Left cardiac atrium (tissue), 4 donors: ENCODE measurements at regions not wholly inside any gene's neighbourhood (a gene's known extent, or its start where the extent isn't known, plus 50 kb on each side); places are given as distances from the start of the nearest gene placed in this dataset.
A peak's percentile ranks its signal among the peaks of the same experiment; 100 is the strongest.
"Not testable (repeated sequence)": the region's sequence is repeated elsewhere in the genome, so short reads cannot be mapped to it uniquely, and the experiment has no call there.

Experiments used
- ATAC-seq, 2 donors: fragments of 200-7000 bp; cut with Tn5 transposase; one replicate each; pipeline ENCODE4 v1.9.1; 2020; ENCODE audit warnings: mild to moderate bottlenecking in 2 of 2, moderate library complexity in 2 of 2
- DNase-seq: peaks from one replicate; pipeline ENCODE4 v3.0.0-alpha.2; 2020
- intact Hi-C, 2 donors: fragments of 100-400 bp; cut with DNase I; formaldehyde crosslinking; loops; one replicate each; pipeline versions ENCODE4 v1.14.1 to v1.15.1; 2022 to 2023
- donor health status: DM: no; HTN: yes; CAD: no.
- donor health status: DM: no; HTN: yes; CAD: no; lungs with severe emphysema.
- donor health status: DM: yes; HTN: yes; CAD: no.
- donor health status: Dilated cardiomyopathy.

- no peak for DNase-seq
- intact Hi-C loops = no loop called here
- ATAC-seq = peak in 1 of 2 donors; percentile 38
Measured at GRCh38 chr2:166381-166780, 97.5 kb downstream of the SH3YL1 start.

- intact Hi-C loops = no loop called here
- DNase-seq (no peak), ATAC-seq (no peak)
Measured at GRCh38 chr2:165530-165929, 98.3 kb downstream of the SH3YL1 start.

- no peak for ATAC-seq
- intact Hi-C loops = no loop called here
- DNase-seq = no peak
Measured at GRCh38 chr2:162473-163382, 101.1 kb downstream of the SH3YL1 start.

- ATAC-seq = no peak
- no peak for DNase-seq
- intact Hi-C loops = no loop called here
Measured at GRCh38 chr2:161729-162128, 102.1 kb downstream of the SH3YL1 start.

GRCh38 chr2:151553-152334, 105.4 kb upstream of the FAM110C start:
- ATAC-seq (no peak), DNase-seq (no peak)
- intact Hi-C loops = no loop called here

- intact Hi-C loops = no loop called here
- no peak for DNase-seq
- ATAC-seq = no peak
Measured at GRCh38 chr2:145407-145806, 99.1 kb upstream of the FAM110C start.

- intact Hi-C loops = no loop called here
- DNase-seq (no peak), ATAC-seq (no peak)
Measured at GRCh38 chr2:141611-142010, 95.3 kb upstream of the FAM110C start.

GRCh38 chr2:136666-137065, 90.4 kb upstream of the FAM110C start:
- ATAC-seq (no peak), DNase-seq (no peak)
- intact Hi-C loops = no loop called here

GRCh38 chr2:133675-134593, 87.6 kb upstream of the FAM110C start:
- DNase-seq (no peak), ATAC-seq (peak in 1 of 2 donors; percentile 75)
- intact Hi-C loops = no loop called here

GRCh38 chr2:126769-127168, 80.5 kb upstream of the FAM110C start:
- ATAC-seq, intact Hi-C loops, DNase-seq: not testable (repeated sequence)

- DNase-seq (no peak), ATAC-seq (peak in 1 of 2 donors; percentile 89)
- intact Hi-C loops = no loop called here
Measured at GRCh38 chr2:124241-124880, 78.1 kb upstream of the FAM110C start.

- ATAC-seq = no peak
- intact Hi-C loops = no loop called here
- DNase-seq = no peak
Measured at GRCh38 chr2:116953-117352, 70.6 kb upstream of the FAM110C start.

GRCh38 chr2:115303-115702, 69.0 kb upstream of the FAM110C start:
- intact Hi-C loops = no loop called here
- DNase-seq = no peak
- ATAC-seq = peak; percentile 41 to 60

- no peak for ATAC-seq
- intact Hi-C loops = no loop called here
- DNase-seq = no peak
Measured at GRCh38 chr2:114616-115015, 68.3 kb upstream of the FAM110C start.

GRCh38 chr2:109998-110397, 63.7 kb upstream of the FAM110C start:
- intact Hi-C loops = no loop called here
- no peak for DNase-seq
- no peak for ATAC-seq

GRCh38 chr2:108920-109809, 62.9 kb upstream of the FAM110C start:
- no peak for DNase-seq
- ATAC-seq = peak in 1 of 2 donors; percentile 38
- intact Hi-C loops = no loop called here

- no peak for ATAC-seq
- DNase-seq = no peak
- intact Hi-C loops = no loop called here
Measured at GRCh38 chr2:101016-101415, 54.7 kb upstream of the FAM110C start.
